ENCODE measurements at regions not wholly inside any gene's neighbourhood (a gene's known extent, or its start where the extent isn't known, plus 50 kb on each side); places are given as distances from the start of the nearest gene placed in this dataset.

DNA sequence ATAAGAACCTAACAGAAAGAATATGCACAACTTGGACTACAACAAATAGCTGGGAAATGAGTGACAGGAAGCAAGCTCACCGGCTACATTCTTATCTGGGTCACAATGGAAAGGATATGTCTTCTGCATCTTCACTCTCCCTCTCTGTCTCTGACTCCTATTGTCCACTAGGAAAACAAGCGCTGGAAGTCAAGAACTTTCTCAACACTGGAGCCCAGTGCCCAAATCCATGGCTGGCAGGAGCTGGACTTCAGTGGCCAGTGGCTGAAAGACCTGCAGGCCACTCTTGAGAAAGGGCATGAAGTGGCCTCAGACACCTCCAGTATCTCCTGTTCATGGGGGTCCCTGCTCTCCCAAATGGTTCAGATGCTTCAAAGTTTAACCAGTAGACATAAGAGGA lies 62.0 kb downstream of the FAM50B start:
- Histone ChIP-seq H3K36me3 (ENCODE audit: insufficient read depth) (no peaks in the 10 kb centered on the region), H3K4me3 (IDR thresholded peaks at IDR 0.05; ENCODE audit: insufficient read depth, low read depth, low read length) (no peak overlapping the region), H4K20me1 (ENCODE audit: insufficient read depth) (no peaks in the 10 kb centered on the region), H3K4me1 (ENCODE audit: low read depth, poor library complexity, severe bottlenecking) (peaks cover 6% of the 10 kb centered on the region), H3K4me2 (no peak overlapping the region), H3K27me3 (ENCODE audit: insufficient read depth, low read depth) (no peaks in the 10 kb centered on the region), H3K79me2 (ENCODE audit: insufficient read depth, low read depth) (no peaks in the 10 kb centered on the region), H3K9ac (no peak overlapping the region), H3K27ac (no peak overlapping the region), H2AFZ (ENCODE audit: low read depth) (no peak overlapping the region)
- TF ChIP-seq CTCF (conservative IDR thresholded peaks at IDR 0.05; ENCODE audit: low read depth, low read length): no peak

DNA sequence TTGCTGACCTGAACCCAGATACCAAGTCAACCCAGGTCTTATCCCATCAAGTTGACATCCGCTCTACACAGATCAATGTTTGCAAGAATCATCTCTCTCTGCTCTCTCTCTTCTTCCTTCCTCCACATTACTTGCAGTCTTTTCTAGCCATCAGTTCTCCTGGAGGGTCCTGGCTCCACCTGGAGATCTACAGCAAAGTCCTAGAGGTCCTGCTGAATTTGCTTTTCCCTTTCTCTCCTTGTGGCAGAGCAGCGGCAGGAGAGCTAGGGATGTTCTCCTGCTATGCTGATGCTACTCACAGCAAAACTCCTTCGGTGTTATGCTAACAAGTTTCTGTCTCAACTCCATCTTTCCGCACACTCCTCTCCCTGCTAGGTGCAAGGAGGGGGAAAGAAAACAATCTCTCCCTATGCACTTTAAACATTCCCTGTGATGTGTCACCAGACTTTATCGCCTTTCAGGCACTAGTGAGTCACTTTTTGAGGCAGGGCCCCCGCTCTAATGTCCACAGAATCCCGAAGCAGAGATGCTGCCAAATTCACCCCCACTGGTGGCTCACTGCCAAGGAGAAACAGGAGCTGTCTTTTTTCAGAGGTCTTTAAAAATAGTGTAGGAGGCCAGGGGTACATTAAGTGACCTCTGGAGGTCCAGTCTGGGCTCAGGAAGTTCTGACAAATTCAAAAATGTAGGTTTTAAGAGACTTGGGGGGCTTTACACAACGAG lies 62.6 kb downstream of the FAM50B start:
- Histone ChIP-seq H3K9ac (no peak overlapping the region), H3K27me3 (ENCODE audit: insufficient read depth, low read depth) (no peaks in the 10 kb centered on the region), H4K20me1 (ENCODE audit: insufficient read depth) (no peaks in the 10 kb centered on the region), H3K36me3 (ENCODE audit: insufficient read depth) (no peaks in the 10 kb centered on the region), H3K4me3 (IDR thresholded peaks at IDR 0.05; ENCODE audit: insufficient read depth, low read depth, low read length) (no peak overlapping the region), H3K4me1 (ENCODE audit: low read depth, poor library complexity, severe bottlenecking) (peaks cover 6% of the 10 kb centered on the region), H3K27ac (no peak overlapping the region), H3K4me2 (no peak overlapping the region), H2AFZ (ENCODE audit: low read depth) (no peak overlapping the region), H3K79me2 (ENCODE audit: insufficient read depth, low read depth) (no peaks in the 10 kb centered on the region)
- TF ChIP-seq CTCF (conservative IDR thresholded peaks at IDR 0.05; ENCODE audit: low read depth, low read length): no peak

DNA sequence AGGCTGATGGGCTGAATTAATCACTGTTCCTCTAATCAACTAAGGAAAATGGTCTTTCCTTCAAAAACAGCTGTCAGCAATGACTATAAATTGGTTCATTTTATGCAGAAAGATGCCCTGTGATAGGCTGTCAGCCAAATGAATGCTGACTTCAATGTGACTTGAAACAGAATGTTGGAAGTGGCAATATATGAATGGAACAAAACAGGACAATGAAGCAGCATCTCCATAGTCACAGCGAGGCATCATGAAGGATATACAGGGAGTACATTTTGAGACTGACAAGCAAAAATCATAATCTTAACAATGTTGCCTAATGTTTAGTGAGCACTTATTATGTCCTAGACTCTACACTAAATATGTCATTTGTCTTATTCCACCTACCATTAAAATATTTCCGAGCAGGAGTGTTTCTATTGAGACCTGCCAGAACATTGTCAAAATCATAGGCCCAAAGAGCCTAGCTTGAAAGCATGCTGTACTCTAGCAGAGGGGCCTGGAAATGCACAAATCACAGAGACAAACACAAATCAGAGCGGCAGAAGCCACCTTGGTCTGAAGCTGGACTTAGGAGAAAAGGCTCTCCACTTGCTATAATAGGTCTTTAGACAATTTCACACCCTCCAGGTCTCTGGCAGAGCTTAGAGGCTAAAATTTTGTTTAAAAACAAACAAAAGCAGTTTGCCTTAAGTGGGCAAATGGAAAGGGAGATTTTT lies 63.3 kb downstream of the FAM50B start:
- Histone ChIP-seq H3K9ac (no peak overlapping the region), H3K4me3 (IDR thresholded peaks at IDR 0.05; ENCODE audit: insufficient read depth, low read depth, low read length) (no peak overlapping the region), H3K4me2 (no peak overlapping the region), H3K36me3 (ENCODE audit: insufficient read depth) (no peaks in the 10 kb centered on the region), H4K20me1 (ENCODE audit: insufficient read depth) (no peaks in the 10 kb centered on the region), H3K79me2 (ENCODE audit: insufficient read depth, low read depth) (no peaks in the 10 kb centered on the region), H3K27me3 (ENCODE audit: insufficient read depth, low read depth) (no peaks in the 10 kb centered on the region), H2AFZ (ENCODE audit: low read depth) (no peak overlapping the region), H3K27ac (no peak overlapping the region), H3K4me1 (ENCODE audit: low read depth, poor library complexity, severe bottlenecking) (peaks cover 6% of the 10 kb centered on the region)
- TF ChIP-seq CTCF (conservative IDR thresholded peaks at IDR 0.05; ENCODE audit: low read depth, low read length): no peak

GRCh38 chr6:3913077-3913957 lies 64.1 kb downstream of the FAM50B start:
- Histone ChIP-seq H3K27me3 (ENCODE audit: insufficient read depth, low read depth) (no peaks in the 10 kb centered on the region), H3K4me1 (ENCODE audit: low read depth, poor library complexity, severe bottlenecking) (peaks cover 6% of the 10 kb centered on the region), H3K79me2 (ENCODE audit: insufficient read depth, low read depth) (no peaks in the 10 kb centered on the region), H2AFZ (ENCODE audit: low read depth) (no peak overlapping the region), H3K9ac (no peak overlapping the region), H3K4me2 (no peak overlapping the region), H4K20me1 (ENCODE audit: insufficient read depth) (no peaks in the 10 kb centered on the region), H3K27ac (no peak overlapping the region), H3K4me3 (IDR thresholded peaks at IDR 0.05; ENCODE audit: insufficient read depth, low read depth, low read length) (no peak overlapping the region), H3K36me3 (ENCODE audit: insufficient read depth) (no peaks in the 10 kb centered on the region)
- no peak for TF ChIP-seq CTCF (conservative IDR thresholded peaks at IDR 0.05; ENCODE audit: low read depth, low read length)

Data from KMS-11 (cell line).